ENCODE measurements at regions not wholly inside any gene's neighbourhood (a gene's known extent, or its start where the extent isn't known, plus 50 kb on each side); places are given as distances from the start of the nearest gene placed in this dataset.

DNA sequence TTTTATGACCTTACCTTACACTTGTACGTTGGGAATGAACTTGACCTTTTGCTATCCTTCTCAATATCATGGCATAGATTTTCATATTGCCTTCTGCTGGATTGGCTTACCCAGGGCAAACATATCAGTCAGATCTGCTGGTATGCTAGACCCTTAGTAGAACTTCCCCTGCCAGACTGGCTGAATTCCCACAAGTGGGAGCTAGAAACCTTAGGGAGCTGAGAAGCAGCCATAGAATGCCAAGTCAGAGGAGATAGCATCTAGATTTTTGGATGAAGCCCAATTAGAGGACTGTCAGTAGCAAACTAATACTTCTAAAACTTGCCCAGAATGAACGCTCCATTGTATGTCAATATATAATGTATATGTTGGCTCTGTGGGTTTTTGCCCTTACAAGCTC, 385.0 kb downstream of the NXPH1 start:
- DNase-seq (ENCODE audit: low read depth, low spot score), result no peak
- no peaks in the 10 kb centered on the region for H3K27me3 ChIP-seq (ENCODE audit: control insufficient read depth, extremely low read depth, insufficient read depth, low read length)
- H4K20me1 ChIP-seq (ENCODE audit: control insufficient read depth, extremely low read depth, insufficient read depth, low read length), result no peaks in the 10 kb centered on the region
- H3K9ac ChIP-seq (ENCODE audit: control insufficient read depth, extremely low read depth, insufficient read depth, low read length), result no peak overlapping the region
- H3K4me3 ChIP-seq (ENCODE audit: control insufficient read depth in 2 of 3, extremely low read depth in 1 of 3, insufficient read depth in 2 of 3, low read depth in 1 of 3, low read length in 3 of 3), result no peak overlapping the region
- H3K79me2 ChIP-seq (ENCODE audit: control insufficient read depth, insufficient read depth, low read length), result no peaks in the 10 kb centered on the region
- no peaks in the 10 kb centered on the region for H3K9me1 ChIP-seq (ENCODE audit: control insufficient read depth, extremely low read depth, insufficient read depth, low read length)
- no peak overlapping the region for H3K27ac ChIP-seq (ENCODE audit: control insufficient read depth, insufficient read depth, low read length)
- no peak overlapping the region for H2AFZ ChIP-seq (ENCODE audit: control insufficient read depth, low read length)
- TF ChIP-seq EZH2 (IDR thresholded peaks at IDR 0.05; ENCODE audit: low read length), result no peak
- TF ChIP-seq, protein P1, sequence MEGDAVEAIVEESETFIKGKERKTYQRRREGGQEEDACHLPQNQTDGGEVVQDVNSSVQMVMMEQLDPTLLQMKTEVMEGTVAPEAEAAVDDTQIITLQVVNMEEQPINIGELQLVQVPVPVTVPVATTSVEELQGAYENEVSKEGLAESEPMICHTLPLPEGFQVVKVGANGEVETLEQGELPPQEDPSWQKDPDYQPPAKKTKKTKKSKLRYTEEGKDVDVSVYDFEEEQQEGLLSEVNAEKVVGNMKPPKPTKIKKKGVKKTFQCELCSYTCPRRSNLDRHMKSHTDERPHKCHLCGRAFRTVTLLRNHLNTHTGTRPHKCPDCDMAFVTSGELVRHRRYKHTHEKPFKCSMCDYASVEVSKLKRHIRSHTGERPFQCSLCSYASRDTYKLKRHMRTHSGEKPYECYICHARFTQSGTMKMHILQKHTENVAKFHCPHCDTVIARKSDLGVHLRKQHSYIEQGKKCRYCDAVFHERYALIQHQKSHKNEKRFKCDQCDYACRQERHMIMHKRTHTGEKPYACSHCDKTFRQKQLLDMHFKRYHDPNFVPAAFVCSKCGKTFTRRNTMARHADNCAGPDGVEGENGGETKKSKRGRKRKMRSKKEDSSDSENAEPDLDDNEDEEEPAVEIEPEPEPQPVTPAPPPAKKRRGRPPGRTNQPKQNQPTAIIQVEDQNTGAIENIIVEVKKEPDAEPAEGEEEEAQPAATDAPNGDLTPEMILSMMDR (optimal IDR thresholded peaks at IDR 0.05 in 1 of 3, IDR thresholded peaks at IDR 0.05 in 1 of 3, conservative IDR thresholded peaks at IDR 0.05 in 1 of 3; ENCODE audit: extremely low read depth in 1 of 3, insufficient read depth in 2 of 3, low read length in 3 of 3), result no peak
- no peak overlapping the region for H3K4me2 ChIP-seq (ENCODE audit: control insufficient read depth, extremely low read depth, insufficient read depth, low read depth, low read length)
- H3K4me1 ChIP-seq (ENCODE audit: control insufficient read depth, extremely low read depth, insufficient read depth, low read length), result no peaks in the 10 kb centered on the region
- no peaks in the 10 kb centered on the region for H3K9me3 ChIP-seq (ENCODE audit: control insufficient read depth, low read depth, low read length)
- no peaks in the 10 kb centered on the region for H3K36me3 ChIP-seq (ENCODE audit: control insufficient read depth in 2 of 2, extremely low read depth in 1 of 2, insufficient read depth in 2 of 2, low read length in 2 of 2)
- dilution Hi-C loops (cut with MboI; ENCODE audit: extremely low pct_ligation_motif_present, low sequenced_read_pairs), result no loop called here
- no peak for FAIRE-seq

DNA sequence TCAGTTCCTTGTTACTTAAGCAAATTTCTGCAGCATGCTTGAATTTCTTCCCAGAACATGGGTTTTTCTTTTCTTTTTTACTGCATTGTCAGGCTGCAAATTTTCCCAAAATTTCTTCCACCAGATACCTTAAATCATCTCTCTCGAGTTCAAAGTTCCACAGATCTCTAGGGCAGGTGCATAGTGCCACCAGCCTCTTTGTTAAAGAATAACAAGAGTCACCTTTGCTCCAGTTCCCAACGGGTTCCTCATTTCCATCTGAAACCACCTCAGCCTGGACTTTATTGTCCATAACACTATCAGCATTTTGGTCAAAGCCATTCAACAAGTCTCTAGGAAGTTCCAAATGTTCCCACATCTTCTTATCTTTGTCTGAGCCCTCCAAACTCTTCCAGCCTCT, 389.2 kb downstream of the NXPH1 start:
- Histone ChIP-seq H4K20me1 (ENCODE audit: control insufficient read depth, extremely low read depth, insufficient read depth, low read length) (no peaks in the 10 kb centered on the region), H2AFZ (ENCODE audit: control insufficient read depth, low read length) (no peak overlapping the region), H3K9ac (ENCODE audit: control insufficient read depth, extremely low read depth, insufficient read depth, low read length) (no peak overlapping the region), H3K27ac (ENCODE audit: control insufficient read depth, insufficient read depth, low read length) (no peak overlapping the region), H3K79me2 (ENCODE audit: control insufficient read depth, insufficient read depth, low read length) (no peaks in the 10 kb centered on the region), H3K9me1 (ENCODE audit: control insufficient read depth, extremely low read depth, insufficient read depth, low read length) (no peaks in the 10 kb centered on the region), H3K4me1 (ENCODE audit: control insufficient read depth, extremely low read depth, insufficient read depth, low read length) (no peaks in the 10 kb centered on the region), H3K4me3 (ENCODE audit: control insufficient read depth in 2 of 3, extremely low read depth in 1 of 3, insufficient read depth in 2 of 3, low read depth in 1 of 3, low read length in 3 of 3) (no peak overlapping the region), H3K27me3 (ENCODE audit: control insufficient read depth, extremely low read depth, insufficient read depth, low read length) (no peaks in the 10 kb centered on the region), H3K4me2 (ENCODE audit: control insufficient read depth, extremely low read depth, insufficient read depth, low read depth, low read length) (no peak overlapping the region), H3K9me3 (ENCODE audit: control insufficient read depth, low read depth, low read length) (no peaks in the 10 kb centered on the region), H3K36me3 (ENCODE audit: control insufficient read depth in 2 of 2, extremely low read depth in 1 of 2, insufficient read depth in 2 of 2, low read length in 2 of 2) (no peaks in the 10 kb centered on the region)
- dilution Hi-C loops (cut with MboI; ENCODE audit: extremely low pct_ligation_motif_present, low sequenced_read_pairs), result no loop called here
- FAIRE-seq (no peak), DNase-seq (ENCODE audit: low read depth, low spot score) (no peak)
- TF ChIP-seq, protein P1 (optimal IDR thresholded peaks at IDR 0.05 in 1 of 3, IDR thresholded peaks at IDR 0.05 in 1 of 3, conservative IDR thresholded peaks at IDR 0.05 in 1 of 3; ENCODE audit: extremely low read depth in 1 of 3, insufficient read depth in 2 of 3, low read length in 3 of 3), result no peak
- no peak for TF ChIP-seq EZH2 (IDR thresholded peaks at IDR 0.05; ENCODE audit: low read length)

Measured in keratinocyte (primary cell).